Smooth muscle cell (in vitro differentiated cells): ENCODE measurements at regions not wholly inside any gene's neighbourhood (a gene's known extent, or its start where the extent isn't known, plus 50 kb on each side); places are given as distances from the start of the nearest gene placed in this dataset.
A peak's percentile ranks its signal among the peaks of the same experiment; 100 is the strongest.

Experiments
- DNase-seq: peaks from one replicate; lab custom pipeline; 2025; ENCODE audit not compliant: unreplicated experiment; lab: John Stamatoyannopoulos, UW
- H2AFZ ChIP-seq: fragments of 200-600 bp; sonication (generic); 2 replicates; pipeline ENCODE4 v1.6.0; 2016; ENCODE audit warnings: antibody characterized with exemption, low read depth, mild to moderate bottlenecking
- H3F3A ChIP-seq: fragments of 200-600 bp; sonication (generic); 2 replicates; pipeline ENCODE4 v1.6.0; 2017; ENCODE audit warnings: antibody characterized with exemption, low read depth
- H3K27ac ChIP-seq: fragments of 200-600 bp; sonication (generic); 2 replicates; pipeline ENCODE4 v1.5.1; 2016; ENCODE audit warnings: low read depth, mild to moderate bottlenecking
- H3K27me3 ChIP-seq: fragments of 200-600 bp; sonication (generic); 2 replicates; pipeline ENCODE4 v1.6.1; 2016; ENCODE audit warnings: low read depth, mild to moderate bottlenecking
- H3K36me3 ChIP-seq: fragments of 200-600 bp; sonication (generic); 2 replicates; pipeline ENCODE4 v1.5.1; 2016; ENCODE audit warnings: low read depth
- H3K4me1 ChIP-seq: fragments of 200-600 bp; sonication (generic); 2 replicates; pipeline ENCODE4 v1.5.1; 2016; ENCODE audit warnings: low read depth
- H3K4me2 ChIP-seq: fragments of 200-600 bp; sonication (generic); 2 replicates; pipeline ENCODE4 v1.6.0; 2016; ENCODE audit warnings: mild to moderate bottlenecking
- H3K4me3 ChIP-seq: fragments of 200-600 bp; sonication (generic); 2 replicates; pipeline ENCODE4 v1.5.1; 2016; ENCODE audit warnings: mild to moderate bottlenecking
- H3K79me2 ChIP-seq: fragments of 200-600 bp; sonication (generic); 2 replicates; pipeline ENCODE4 v1.6.0; 2016; ENCODE audit warnings: low read depth, mild to moderate bottlenecking
- H3K9ac ChIP-seq: fragments of 200-600 bp; sonication (generic); 2 replicates; pipeline ENCODE4 v1.6.0; 2016; ENCODE audit warnings: low read depth
- H3K9me3 ChIP-seq: fragments of 200-600 bp; sonication (generic); replicated peaks from 2 replicates; pipeline ENCODE4 v1.5.1; 2016; ENCODE audit warnings: low read depth
- H4K20me1 ChIP-seq: fragments of 200-600 bp; sonication (generic); 2 replicates; pipeline ENCODE4 v1.6.0; 2016; ENCODE audit warnings: low read depth
- CTCF ChIP-seq: fragments of 200-600 bp; sonication (generic); IDR thresholded peaks from 2 replicates; pipeline ENCODE4 v1.5.1; 2017; ENCODE audit warnings: borderline replicate concordance, mild to moderate bottlenecking, antibody characterized with exemption; ENCODE audit not compliant: insufficient read depth, poor library complexity, severe bottlenecking
- WGBS: methylation state at CpG from one replicate; pipeline ENCODE4 v1.1.7; 2016; ENCODE audit warnings: low lambda C conversion rate; 5-methylcytosine and 5-hydroxymethylcytosine counted together

- no peaks in the 10 kb centered on the region for H3K4me1 ChIP-seq
- no peak overlapping the region for H3K4me3 ChIP-seq
- no peaks in the 10 kb centered on the region for H3F3A ChIP-seq
- no peaks in the 10 kb centered on the region for H3K27me3 ChIP-seq
- TF ChIP-seq CTCF: no peak
- no peaks in the 10 kb centered on the region for H4K20me1 ChIP-seq
- H3K36me3 ChIP-seq: no peaks in the 10 kb centered on the region
- WGBS: 92% methylated on average over 3 of the region's 3 CpGs
- DNase-seq: no peak
- H3K9me3 ChIP-seq: no peaks in the 10 kb centered on the region
- no peak overlapping the region for H3K4me2 ChIP-seq
- no peak overlapping the region for H2AFZ ChIP-seq
- H3K27ac ChIP-seq: no peak overlapping the region
- no peaks in the 10 kb centered on the region for H3K79me2 ChIP-seq
- H3K9ac ChIP-seq: no peak overlapping the region
Observed at GRCh38 chr12:105585107-105585506, 254.6 kb downstream of the C12orf75 start.

GRCh38 chr12:105587237-105587636 is 256.7 kb downstream of the C12orf75 start:
- no peak overlapping the region for H3K4me2 ChIP-seq
- no peaks in the 10 kb centered on the region for H3F3A ChIP-seq
- H3K4me1 ChIP-seq: no peaks in the 10 kb centered on the region
- no peaks in the 10 kb centered on the region for H4K20me1 ChIP-seq
- WGBS: 95% methylated on average over 5 of the region's 5 CpGs
- H3K36me3 ChIP-seq: no peaks in the 10 kb centered on the region
- H3K4me3 ChIP-seq: no peak overlapping the region
- H3K27ac ChIP-seq: no peak overlapping the region
- no peak overlapping the region for H3K9ac ChIP-seq
- no peaks in the 10 kb centered on the region for H3K79me2 ChIP-seq
- no peaks in the 10 kb centered on the region for H3K27me3 ChIP-seq
- H2AFZ ChIP-seq: no peak overlapping the region
- TF ChIP-seq CTCF: no peak
- no peak for DNase-seq
- H3K9me3 ChIP-seq: no peaks in the 10 kb centered on the region

GRCh38 chr12:105588106-105588505 is 257.6 kb downstream of the C12orf75 start:
- H3K9me3 ChIP-seq: no peaks in the 10 kb centered on the region
- no peak overlapping the region for H3K4me3 ChIP-seq
- H3K4me2 ChIP-seq: no peak overlapping the region
- no peaks in the 10 kb centered on the region for H3K27me3 ChIP-seq
- no peaks in the 10 kb centered on the region for H3K36me3 ChIP-seq
- no peaks in the 10 kb centered on the region for H3K4me1 ChIP-seq
- no peaks in the 10 kb centered on the region for H4K20me1 ChIP-seq
- no peak for DNase-seq
- H2AFZ ChIP-seq: no peak overlapping the region
- H3F3A ChIP-seq: no peaks in the 10 kb centered on the region
- H3K79me2 ChIP-seq: no peaks in the 10 kb centered on the region
- 95% methylated on average over 4 of the region's 4 CpGs for WGBS
- no peak overlapping the region for H3K9ac ChIP-seq
- TF ChIP-seq CTCF: no peak
- no peak overlapping the region for H3K27ac ChIP-seq

- H3K9ac ChIP-seq: no peak overlapping the region
- no peaks in the 10 kb centered on the region for H3K36me3 ChIP-seq
- H3K4me1 ChIP-seq: no peaks in the 10 kb centered on the region
- no peaks in the 10 kb centered on the region for H4K20me1 ChIP-seq
- no peak overlapping the region for H3K4me3 ChIP-seq
- TF ChIP-seq CTCF: no peak
- DNase-seq: no peak
- H3K4me2 ChIP-seq: no peak overlapping the region
- peak overlapping the region; percentile 11 for H2AFZ ChIP-seq
- H3K27me3 ChIP-seq: no peaks in the 10 kb centered on the region
- no peaks in the 10 kb centered on the region for H3K9me3 ChIP-seq
- H3K27ac ChIP-seq: no peak overlapping the region
- 83% methylated on average over 1 of the region's 1 CpG for WGBS
- no peaks in the 10 kb centered on the region for H3F3A ChIP-seq
- H3K79me2 ChIP-seq: no peaks in the 10 kb centered on the region
Observed at GRCh38 chr12:105590571-105590970, 260.1 kb downstream of the C12orf75 start.
